SK-N-SH treated with all-trans-retinoic acid at 6 μM for 48 hours (cell line): ENCODE measurements at regions not wholly inside any gene's neighbourhood (a gene's known extent, or its start where the extent isn't known, plus 50 kb on each side); places are given as distances from the start of the nearest gene placed in this dataset.

Source experiments
- ESRRG ChIP-seq: fragments of 250-450 bp; sonication (Bioruptor Pico); IDR thresholded peaks from 2 replicates; pipeline ENCODE4 v1.6.1; 2021; ENCODE audit warnings: mild to moderate bottlenecking
- GLIS3 ChIP-seq: fragments of 250-450 bp; sonication (Bioruptor Pico); IDR thresholded peaks from 2 replicates; pipeline ENCODE4 v1.5.0; 2020; ENCODE audit warnings: mild to moderate bottlenecking, moderate library complexity
- PPARA ChIP-seq: fragments of 250-450 bp; sonication (Bioruptor Pico); IDR thresholded peaks from 2 replicates; pipeline ENCODE4 v1.5.0; 2020; ENCODE audit warnings: mild to moderate bottlenecking, borderline replicate concordance
- SNAI2 ChIP-seq: fragments of 250-450 bp; sonication (Bioruptor Pico); IDR thresholded peaks from 2 replicates; pipeline ENCODE4 v1.5.0; 2020; ENCODE audit warnings: mild to moderate bottlenecking, moderate library complexity
- TCF4 ChIP-seq: fragments of 250-450 bp; sonication (Bioruptor Pico); IDR thresholded peaks from 2 replicates; pipeline ENCODE4 v1.8.0; 2021; ENCODE audit warnings: mild to moderate bottlenecking, moderate library complexity, borderline replicate concordance
- TOX ChIP-seq: fragments of 250-450 bp; sonication (Bioruptor Pico); IDR thresholded peaks from 2 replicates; pipeline ENCODE4 v1.8.0; 2021; ENCODE audit warnings: mild to moderate bottlenecking, moderate library complexity, borderline replicate concordance
- TSHZ2 ChIP-seq: fragments of 250-450 bp; sonication (Bioruptor Pico); IDR thresholded peaks from 2 replicates; pipeline ENCODE4 v1.5.0; 2020; ENCODE audit warnings: mild to moderate bottlenecking, moderate library complexity
- ZFP30 ChIP-seq: fragments of 450-650 bp; formaldehyde crosslinking; IDR thresholded peaks from 2 replicates; pipeline ENCODE4 v1.5.0; 2022; ENCODE audit warnings: mild to moderate bottlenecking, moderate library complexity
- ZNF70 ChIP-seq: fragments of 450-650 bp; formaldehyde crosslinking; IDR thresholded peaks from 2 replicates; pipeline ENCODE4 v1.5.0; 2020; ENCODE audit warnings: mild to moderate bottlenecking, moderate library complexity

- TF ChIP-seq ZFP30 (no peak), TSHZ2 (no peak), TCF4 (no peak), TOX (CRISPR knock-in tag) (no peak), GLIS3 (CRISPR knock-in tag) (no peak), ZNF70 (CRISPR knock-in tag) (no peak), PPARA (CRISPR knock-in tag) (no peak), ESRRG (CRISPR knock-in tag) (no peak), SNAI2 (no peak)
These were observed 378.8 kb upstream of the DCN start for GRCh38 chr12:91561301-91561957.
